NCI-H510A (cell line): ENCODE measurements at regions not wholly inside any gene's neighbourhood (a gene's known extent, or its start where the extent isn't known, plus 50 kb on each side); places are given as distances from the start of the nearest gene placed in this dataset.
A peak's percentile ranks its signal among the peaks of the same experiment; 100 is the strongest.
"Not testable (repeated sequence)": the region's sequence is repeated elsewhere in the genome, so short reads cannot be mapped to it uniquely, and the experiment has no call there.

Experiments
- DNase-seq: peaks from one replicate; lab custom pipeline; 2025; lab: John Stamatoyannopoulos, UW

DNA sequence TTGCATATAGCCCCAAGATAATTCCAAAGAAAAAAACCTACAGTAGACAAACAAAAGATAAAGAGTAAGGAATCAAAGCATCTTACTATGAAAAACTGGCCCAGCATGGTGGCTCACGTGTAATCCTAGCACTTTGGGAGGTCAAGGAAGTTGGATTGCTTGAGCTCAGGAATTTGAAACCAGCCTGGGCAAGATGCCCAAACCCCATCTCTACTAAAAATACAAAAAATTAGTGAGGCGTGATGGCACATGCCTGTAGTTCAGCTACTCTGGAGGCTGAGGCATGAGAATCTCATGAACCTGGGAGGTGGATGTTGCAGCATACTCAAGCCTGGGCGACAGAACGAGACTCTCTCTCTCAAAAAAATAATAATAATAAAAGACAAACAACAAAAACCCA is 764.7 kb upstream of the KIF2B start:
- DNase-seq: no peak

DNA sequence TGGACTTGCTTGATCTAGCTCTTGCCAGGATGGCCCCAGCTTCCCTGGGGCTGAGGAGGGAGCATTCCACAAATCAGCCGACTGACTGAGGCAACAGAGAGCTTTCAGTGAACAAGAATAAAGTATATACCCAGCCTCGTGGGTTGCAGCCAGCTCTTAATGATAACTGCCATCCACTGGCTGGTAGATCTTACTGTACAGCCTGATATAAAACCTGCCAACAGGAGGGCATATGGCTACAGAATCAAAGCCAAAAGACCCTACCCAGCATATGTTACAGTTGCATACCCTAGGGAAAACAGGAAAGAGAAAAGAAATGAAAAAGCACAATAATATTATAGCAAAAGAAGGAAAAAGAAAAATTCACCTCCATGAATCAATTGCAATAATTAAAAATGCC is 775.9 kb upstream of the KIF2B start:
- DNase-seq: no peak

DNA sequence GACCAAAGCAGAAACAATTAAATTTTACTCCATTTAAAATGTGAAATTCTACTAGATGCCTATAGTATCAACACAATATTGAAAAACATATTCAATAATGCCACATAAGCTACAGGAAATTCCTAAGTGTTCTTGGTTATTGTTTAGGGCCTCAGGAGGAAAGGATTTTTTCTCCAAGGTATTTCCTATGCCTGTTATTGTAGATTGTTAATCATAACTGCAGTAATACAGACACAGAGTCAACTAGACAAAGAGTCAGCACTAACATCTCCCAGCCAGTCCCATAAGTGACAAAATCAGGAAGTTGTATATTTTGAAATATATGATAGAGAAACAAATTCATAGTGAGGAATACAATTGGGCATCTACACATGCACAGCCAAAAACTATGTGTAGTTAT is 782.7 kb upstream of the KIF2B start:
- no peak for DNase-seq

DNA sequence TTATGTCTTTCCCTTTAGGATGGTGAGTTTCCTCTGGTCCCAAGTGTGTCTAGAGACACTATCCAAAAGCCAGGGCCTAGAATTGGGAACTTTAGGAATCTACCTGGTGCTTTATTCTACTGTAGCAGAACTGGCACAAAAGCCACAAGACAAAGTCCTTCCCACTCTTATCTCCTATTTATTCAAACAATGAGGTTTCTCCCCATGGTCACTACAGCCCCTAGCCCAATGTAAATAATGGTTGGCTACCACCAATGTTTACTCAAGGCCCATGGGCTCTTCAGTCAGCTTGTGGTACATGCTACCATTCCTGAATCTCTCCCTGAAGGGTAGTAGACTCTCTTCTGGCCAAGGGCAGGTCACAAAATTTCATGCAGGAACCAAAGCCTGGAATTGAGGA is 789.4 kb upstream of the KIF2B start:
- DNase-seq: no peak

DNA sequence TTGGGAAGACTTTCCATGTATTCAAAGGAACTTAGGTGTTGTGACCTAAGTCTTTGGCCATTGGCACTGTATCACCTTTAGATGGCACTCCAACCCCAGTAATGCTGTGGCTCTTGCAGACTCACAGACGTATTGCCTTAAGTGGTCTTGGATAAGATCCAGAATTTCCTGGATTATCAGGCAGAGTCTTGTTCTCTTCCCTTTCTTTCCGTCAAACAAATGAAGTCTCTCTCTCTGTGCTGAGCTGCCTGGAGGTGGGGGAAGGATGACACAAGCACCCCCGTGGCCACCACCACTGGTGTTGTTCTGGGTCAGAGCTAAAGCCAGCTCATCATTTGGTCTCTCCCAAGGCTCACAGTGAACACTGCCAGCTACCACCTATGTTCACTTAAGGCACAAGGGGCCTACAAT is 789.9 kb upstream of the KIF2B start:
- peak; percentile 76 for DNase-seq

DNA sequence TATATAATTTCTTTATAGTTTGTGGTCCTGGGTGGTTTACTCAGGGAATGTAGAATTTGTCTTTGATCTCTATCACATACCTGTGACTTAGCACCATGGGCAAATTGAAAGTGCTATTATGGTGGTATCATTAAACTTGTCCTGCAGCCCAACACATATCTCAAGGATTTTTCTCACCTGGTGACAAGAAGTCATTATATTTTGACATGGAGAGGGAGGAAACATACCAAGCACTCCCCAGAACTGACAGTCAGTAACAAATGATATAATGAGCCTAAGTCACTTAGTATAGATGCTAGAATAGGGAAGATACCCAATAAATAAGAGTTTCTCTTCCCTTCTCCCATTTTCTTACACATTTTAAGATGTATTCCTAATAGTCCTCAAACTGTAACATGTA is 805.5 kb upstream of the KIF2B start:
- no peak for DNase-seq

DNA sequence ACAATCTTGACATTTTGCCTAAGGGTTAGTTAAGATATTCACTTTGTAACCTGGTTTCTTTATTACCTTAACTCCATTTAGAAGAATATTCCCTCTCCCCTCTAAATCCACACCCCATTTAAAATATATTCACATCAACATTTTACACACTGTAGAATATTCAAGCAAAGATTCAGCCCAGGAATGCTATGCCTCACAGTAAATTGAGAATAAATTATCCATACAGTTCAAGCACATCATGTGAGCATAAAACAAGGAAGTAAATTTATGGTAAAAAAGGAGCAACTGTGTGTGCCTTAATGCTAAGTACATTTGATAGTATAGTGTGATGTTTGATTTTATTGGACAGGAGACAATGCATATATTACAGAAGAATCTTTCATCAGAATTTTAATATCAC is 806.6 kb upstream of the KIF2B start:
- DNase-seq: no peak

DNA sequence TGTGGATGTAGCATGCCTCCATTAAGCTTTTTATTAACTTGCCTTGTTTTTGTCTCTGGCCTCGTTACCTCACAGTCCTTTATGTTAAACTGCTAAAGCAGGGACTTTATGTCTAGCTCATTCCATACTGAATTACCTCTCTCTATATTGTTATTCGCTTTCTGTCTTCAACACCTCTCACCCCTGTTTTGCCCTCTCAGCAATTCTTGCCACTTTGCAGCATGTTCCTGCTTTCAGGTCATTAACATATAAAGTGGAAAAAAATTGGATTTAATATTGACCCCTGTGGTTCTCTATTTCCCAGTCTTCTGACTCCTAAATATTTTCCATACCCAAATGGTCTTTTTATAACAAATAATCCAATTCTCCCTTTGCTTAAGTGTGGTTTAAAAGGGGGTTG is 810.4 kb upstream of the KIF2B start:
- DNase-seq: no peak

DNA sequence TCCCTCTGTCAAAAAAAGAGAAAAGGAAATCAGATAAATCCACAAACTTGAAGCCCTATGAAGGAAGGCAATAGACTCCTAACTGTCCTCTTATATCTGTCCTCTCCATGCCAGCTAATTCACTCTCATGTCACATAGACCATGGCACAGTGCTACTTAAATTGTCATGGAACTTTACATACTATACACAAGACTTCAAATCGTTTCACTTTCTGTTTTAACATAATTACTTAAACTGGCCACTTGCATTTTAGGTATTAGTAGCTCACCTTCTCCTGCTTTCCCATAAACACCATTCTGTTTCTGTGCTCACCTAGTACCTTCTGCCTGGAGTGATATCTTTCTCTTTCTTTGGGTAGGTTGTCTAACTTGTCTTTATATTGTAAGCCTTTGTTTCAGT is 816.7 kb upstream of the KIF2B start:
- no peak for DNase-seq

DNA sequence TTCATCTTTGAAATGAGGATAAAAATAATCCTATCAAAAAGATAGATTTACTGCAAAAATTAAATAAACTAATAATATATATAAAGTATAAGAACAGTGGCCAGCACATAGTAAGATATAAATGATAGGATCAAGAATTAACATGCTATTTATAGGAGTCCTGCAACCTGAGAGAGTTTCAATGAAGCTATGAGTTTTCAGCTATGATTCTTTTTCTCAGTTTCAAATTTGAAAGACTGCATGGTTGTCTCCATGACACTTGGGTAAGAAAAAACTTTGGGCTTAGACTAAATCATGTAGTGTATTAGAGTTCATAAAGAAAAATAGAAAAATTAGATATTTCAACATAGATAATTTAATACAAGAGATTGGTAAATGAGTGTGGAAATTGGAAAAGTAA is 817.8 kb upstream of the KIF2B start:
- DNase-seq: no peak

DNA sequence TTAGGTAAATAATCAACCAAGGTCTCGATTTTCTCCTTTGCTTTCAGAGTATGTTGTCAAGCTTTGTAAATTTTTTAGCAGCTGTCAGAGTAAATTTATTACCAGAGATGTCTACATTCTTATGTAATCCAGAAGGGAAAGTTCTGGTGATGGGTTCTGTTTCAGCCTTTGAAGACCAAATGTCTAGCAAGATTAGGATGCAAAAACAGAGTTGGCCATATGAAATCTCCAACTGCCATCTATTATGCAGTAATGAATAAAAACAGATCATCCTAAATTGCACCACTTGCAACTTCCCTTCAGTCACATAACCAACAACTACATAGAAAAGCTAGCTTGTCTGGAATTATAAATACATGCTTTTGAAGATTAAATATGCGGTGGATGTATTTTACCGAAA is 826.8 kb upstream of the KIF2B start:
- no peak for DNase-seq

DNA sequence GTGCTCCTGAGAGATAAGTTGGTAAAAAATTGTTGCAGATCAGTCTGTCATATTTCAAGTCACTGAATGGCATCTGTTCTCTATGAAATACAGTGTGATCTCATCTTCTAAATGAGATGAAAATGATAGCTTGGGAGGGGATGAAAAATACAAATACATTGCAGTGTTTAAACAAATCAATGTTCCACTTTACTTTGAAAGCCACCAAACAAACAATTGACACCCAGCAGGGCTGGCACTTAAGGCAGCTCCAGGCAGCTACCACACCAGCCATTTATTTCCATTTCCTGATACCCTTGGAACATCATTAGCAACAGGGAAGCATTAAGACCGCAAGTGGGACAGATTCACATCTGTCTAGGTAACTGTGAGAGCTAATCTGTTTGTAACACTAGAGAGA is 827.6 kb upstream of the KIF2B start:
- peak; percentile 54 for DNase-seq

DNA sequence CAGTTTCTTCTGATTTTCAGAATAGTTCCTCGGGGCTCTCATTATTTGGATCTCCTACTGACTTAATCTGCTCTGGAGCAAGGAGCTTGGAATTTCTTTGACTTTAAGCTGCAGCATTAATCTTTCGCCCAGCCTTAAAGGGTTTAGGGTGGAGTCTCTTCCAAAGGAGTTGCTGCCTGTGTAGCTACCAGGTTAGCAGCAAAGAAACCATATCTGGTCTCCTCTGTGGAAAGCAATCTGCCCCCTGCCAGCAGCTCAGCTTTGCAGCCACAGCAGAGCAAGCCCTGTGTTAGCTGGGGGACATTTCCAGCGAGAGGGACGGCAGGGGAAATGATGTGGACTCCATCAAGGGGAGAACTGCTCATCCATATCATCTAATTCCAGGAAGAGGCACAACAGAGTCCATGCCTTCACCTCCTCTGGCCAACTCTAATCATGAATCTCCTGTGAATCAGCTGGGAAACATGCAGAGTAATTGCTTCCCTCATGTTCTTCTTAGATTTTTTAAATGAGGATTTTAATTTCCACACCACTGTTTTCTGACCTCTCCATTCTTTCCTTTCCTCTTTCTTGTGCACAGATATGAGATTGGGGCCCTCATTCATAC is 827.6 kb upstream of the CA10 start:
- DNase-seq: no peak

DNA sequence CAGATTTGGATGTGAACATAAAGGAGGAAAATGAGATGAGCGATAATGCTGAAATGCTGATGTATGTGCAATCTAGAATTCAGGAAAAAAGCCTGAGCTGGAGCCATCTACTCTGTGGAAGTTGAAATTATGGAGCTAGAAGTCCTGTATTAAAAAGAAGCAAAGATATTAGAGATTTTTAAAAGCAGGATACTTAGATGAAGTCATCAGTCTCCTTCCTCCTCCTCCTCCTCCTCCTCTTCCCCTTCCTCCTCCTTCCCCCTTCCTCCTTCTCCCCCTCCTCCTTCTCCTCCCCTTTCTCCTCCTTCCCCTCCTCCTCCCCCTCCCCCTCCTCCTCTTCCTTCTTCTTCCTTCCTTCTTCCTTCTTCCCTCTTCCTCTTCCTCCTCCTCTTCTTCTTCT is 823.8 kb upstream of the CA10 start:
- no peak for DNase-seq

DNA sequence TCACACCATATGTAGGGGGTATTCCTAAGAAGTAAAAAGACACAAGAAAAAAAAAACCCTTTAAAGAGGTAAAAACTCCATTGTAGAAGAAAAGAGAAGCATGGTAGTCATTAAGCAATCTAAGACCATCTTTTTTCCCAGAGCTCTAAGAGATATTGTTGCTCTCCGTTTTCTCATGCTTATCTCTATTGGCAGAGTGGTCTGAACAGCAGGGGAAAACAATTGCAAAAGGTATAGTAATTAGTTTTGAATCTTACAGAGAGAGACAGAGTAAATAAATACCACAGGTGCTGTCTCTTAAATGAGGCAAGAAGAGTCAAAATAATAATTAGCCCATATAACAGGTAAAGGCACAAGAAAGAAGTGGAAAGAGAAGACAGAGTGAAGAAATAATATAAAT is 821.4 kb upstream of the CA10 start:
- DNase-seq: no peak

DNA sequence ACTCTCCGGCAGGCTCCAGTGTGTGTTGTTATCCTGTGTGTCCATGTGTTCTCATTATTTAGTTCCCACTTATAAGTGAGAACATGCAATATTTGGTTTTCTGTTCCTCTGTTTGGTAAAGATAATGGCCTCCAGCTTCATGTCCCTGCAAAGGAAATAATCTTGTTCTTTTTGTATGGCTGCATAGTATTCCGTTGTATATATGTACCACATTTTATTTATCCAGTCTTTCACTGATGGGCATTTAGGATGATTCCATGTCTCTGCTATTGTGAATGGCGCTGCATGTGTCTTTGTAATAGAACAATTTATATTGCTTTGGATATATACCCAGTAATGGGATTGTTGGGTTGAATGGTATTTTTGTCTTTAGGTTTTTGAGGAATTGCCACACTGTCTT is 807.3 kb upstream of the CA10 start:
- no peak for DNase-seq

DNA sequence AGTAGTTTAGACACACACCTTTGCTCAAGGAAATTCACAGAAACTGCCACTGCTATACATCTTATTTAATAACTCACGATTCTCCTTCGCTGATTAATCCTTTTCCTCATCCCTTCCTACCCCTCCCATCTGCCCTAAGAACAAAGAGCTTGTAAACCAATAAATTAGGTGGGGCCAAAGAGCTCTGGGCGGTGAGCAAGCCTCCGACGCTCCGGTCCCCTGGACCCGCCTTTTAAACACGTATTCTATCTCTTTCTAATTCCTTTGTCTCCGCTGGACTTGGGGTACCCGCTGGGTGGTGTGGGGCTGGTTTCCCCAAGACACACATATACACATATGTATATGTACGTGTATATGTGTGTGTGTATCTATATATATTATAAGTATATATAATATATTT is 803.2 kb upstream of the CA10 start:
- not testable (repeated sequence) for DNase-seq

DNA sequence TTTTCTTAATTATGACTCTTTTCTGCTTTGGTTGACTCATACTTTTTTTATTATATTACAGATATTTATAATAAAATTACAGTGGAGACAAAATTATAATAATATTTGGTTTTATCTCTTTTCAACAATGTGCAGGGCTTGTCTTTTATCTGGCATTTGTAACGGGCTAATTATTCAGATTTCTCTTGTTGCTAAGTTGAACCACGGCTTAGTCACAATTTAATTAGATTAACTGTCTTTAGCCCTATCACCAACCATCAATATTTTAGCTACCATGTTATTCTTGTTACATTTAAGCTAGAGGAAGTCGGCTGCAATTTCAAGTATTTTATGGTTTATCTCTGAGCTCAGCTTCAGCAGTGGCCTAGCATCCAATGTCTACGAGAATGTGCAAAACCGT is 798.9 kb upstream of the CA10 start:
- DNase-seq: no peak

DNA sequence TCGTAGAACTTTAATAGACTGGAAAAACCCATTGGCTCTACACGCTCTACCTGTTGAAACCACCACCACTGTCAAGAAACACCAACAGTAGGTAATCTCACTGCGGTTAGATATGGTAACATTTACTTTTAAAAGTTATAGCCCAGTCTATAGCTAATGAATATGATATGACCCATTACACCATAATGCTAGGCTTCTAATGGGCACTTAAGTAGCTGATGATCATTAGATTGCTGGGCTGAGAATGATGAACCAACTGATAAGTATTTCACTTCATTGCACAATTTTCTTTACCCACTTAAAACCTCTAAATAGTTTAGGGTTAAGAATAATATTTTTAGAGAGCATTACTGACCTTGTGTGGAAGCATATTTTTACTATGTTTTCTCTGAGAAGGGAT is 788.9 kb upstream of the CA10 start:
- no peak for DNase-seq

DNA sequence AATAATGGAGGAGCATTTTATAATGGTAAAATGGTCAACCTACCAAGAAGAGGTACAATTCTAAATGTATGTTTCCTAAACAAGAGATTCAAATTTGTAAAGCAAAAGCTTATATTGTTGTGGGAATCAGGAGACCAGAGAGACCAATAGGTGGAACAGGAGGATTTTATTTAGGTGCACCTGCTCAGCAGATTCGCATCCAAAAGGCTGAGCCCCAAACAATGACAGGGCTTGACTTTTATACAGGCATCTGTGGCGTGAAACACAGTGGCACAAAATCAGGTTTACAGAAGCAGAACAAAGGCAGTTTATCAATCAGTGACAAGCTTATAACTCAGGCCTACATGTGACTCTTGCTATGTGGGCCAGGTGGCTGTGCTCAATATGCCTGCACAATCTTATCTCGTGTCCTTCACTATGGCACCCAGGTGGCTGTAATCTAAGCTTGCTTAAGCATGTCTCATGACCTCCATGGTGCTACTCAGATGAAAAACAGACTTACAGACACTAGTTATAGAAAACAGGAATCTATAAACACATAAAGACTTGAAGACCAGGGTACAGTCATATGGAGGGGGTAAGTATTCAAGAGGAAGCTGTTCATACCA is 780.2 kb upstream of the CA10 start:
- no peak for DNase-seq

DNA sequence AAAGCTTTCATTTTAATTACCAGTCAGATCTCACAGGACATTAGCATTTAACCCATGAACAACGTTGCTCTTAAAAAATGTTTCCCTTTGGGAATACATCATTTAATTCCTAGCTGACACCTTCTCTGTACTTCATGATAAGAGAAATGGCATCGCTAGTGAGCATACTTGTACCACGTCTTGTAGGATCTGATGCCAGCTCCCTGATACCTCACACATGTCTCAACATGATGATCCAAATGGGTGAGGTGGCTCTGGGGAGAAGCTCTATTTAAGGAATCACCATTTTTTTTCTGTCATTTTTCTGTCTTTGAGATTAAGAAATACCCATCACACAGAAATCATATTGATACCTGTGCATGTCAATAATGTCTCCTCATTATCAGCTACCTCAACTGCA is 772.1 kb upstream of the CA10 start:
- DNase-seq: no peak

DNA sequence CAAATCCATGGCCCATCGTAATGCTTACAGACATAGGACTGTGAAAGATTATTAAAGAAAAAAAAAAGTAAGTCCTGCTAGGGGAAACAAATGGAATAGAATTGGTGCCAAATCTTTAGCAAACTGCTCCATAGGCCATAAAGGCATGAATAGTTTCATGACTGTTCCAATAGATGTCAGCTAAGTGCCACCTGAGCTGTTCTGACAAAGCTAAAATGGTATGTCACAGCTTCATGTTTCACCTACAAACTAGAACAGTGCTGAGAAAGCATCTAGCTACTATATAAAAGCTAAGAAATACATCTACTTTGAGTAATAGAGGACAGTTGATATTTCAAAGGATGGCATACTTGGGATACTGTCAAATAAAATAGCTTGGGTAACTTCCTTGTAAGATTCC is 771.6 kb upstream of the CA10 start:
- DNase-seq: no peak

DNA sequence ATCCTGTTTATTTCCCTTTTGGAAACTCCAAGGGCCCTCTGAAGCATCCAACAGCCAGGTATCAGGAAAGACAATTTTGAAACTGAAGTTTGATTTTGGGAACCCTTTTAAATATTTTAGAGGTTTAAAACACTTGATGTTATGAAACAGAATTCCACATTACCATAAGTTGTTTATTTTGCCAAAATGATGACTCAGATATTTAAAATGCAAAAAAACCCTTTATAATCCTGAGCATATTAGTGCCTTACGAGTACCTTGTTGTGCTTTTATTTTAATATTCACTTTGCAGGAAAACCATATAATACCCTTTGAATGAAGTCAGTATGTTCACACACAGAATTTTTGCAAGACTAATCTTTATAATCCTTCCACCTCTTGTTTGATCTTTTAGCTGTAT is 765.1 kb upstream of the CA10 start:
- no peak for DNase-seq

DNA sequence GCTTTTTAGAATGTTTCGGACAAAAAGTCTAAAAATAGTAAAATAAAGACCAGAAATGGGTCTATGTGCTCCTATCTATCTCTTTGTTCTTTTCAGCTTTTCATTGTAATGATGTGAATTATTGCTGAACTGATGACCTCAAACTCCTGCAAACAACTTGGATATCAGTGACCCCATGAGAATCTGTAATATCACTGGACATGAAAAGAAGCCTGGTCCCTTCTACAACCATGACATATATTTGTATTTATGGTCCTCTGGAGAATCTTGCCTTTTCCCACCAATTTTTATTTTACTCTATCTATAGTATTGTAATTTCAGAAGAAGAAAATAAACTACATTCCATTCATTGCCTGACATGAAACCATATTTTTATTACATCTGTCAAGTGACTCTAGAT is 740.7 kb upstream of the CA10 start:
- no peak for DNase-seq

DNA sequence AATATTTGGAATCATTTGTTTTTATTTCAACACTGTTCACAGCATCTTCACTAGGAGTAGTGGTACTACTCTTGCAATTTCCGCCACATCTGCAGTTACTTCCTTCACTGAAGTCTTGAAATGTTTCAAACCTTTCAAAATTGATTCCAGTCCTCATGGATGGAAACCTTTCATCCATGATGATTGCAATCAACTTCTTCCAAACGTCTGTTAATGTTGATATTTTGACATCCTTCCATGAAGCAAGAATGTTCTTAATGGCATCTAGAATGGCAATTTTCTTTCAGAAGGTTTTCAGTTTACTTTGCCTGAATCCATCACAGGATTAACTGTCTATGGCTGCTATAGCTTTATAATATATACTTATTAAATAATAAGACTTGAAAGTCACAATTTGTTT is 736.8 kb upstream of the CA10 start:
- no peak for DNase-seq
